Osteoblast (primary cell): ENCODE measurements at regions not wholly inside any gene's neighbourhood (a gene's known extent, or its start where the extent isn't known, plus 50 kb on each side); places are given as distances from the start of the nearest gene placed in this dataset.

Source experiments
- DNase-seq: peaks from one replicate; pipeline ENCODE4 v3.0.0; 2011; ENCODE audit warnings: low spot score, mixed read lengths; ENCODE audit not compliant: insufficient read length; ENCODE audit errors: missing footprints
- H2AFZ ChIP-seq: 2 replicates; pipeline ENCODE4 v1.6.0; 2011; ENCODE audit warnings: mild to moderate bottlenecking, low read length
- H3K27ac ChIP-seq: 2 replicates; pipeline ENCODE4 v1.5.1; 2011; ENCODE audit warnings: mild to moderate bottlenecking, low read depth, low read length, moderate library complexity
- H3K27me3 ChIP-seq: 2 replicates; pipeline ENCODE4 v1.6.0; 2012; ENCODE audit warnings: mild to moderate bottlenecking, control low read depth, inconsistent platforms, low read length, moderate library complexity; ENCODE audit not compliant: insufficient read depth
- H3K36me3 ChIP-seq: 2 replicates; pipeline ENCODE4 v1.5.1; 2011; ENCODE audit warnings: mild to moderate bottlenecking, low read length, control low read depth, moderate library complexity; ENCODE audit not compliant: insufficient read depth
- H3K4me1 ChIP-seq: 2 replicates; pipeline ENCODE4 v1.5.1; 2011; ENCODE audit warnings: mild to moderate bottlenecking, low read length, control low read depth, moderate library complexity; ENCODE audit not compliant: insufficient read depth
- H3K4me2 ChIP-seq: 2 replicates; pipeline ENCODE4 v1.6.0; 2011; ENCODE audit warnings: mild to moderate bottlenecking, low read length; ENCODE audit not compliant: insufficient read depth
- H3K4me3 ChIP-seq: fragments of 200-600 bp; sonication (generic); 3 replicates; pipeline ENCODE4 v1.5.1; 2012; ENCODE audit warnings: mild to moderate bottlenecking, low read length, inconsistent platforms; ENCODE audit not compliant: insufficient read depth
- H3K79me2 ChIP-seq: 2 replicates; pipeline ENCODE4 v1.6.0; 2012; ENCODE audit warnings: mild to moderate bottlenecking, low read length, control low read depth, inconsistent platforms; ENCODE audit not compliant: insufficient read depth
- H3K9me3 ChIP-seq: 2 replicates; pipeline ENCODE4 v1.5.1; 2011; ENCODE audit warnings: low read depth, low read length, control low read depth
- H4K20me1 ChIP-seq: 2 replicates; pipeline ENCODE4 v1.6.0; 2012; ENCODE audit warnings: mild to moderate bottlenecking, low read length, control low read depth; ENCODE audit not compliant: insufficient read depth
- CTCF ChIP-seq: IDR thresholded peaks from 2 replicates; pipeline ENCODE4 v1.5.1; 2011; ENCODE audit warnings: mild to moderate bottlenecking, low read depth, low read length, moderate library complexity; ENCODE audit errors: extremely low read depth

GRCh38 chr7:1341361-1342089, 108.9 kb downstream of the UNCX start:
- TF ChIP-seq CTCF: no peak
- DNase-seq: no peak
- Histone ChIP-seq H3K27ac (no peak overlapping the region), H4K20me1 (no peaks in the 10 kb centered on the region), H3K79me2 (no peaks in the 10 kb centered on the region), H3K36me3 (no peaks in the 10 kb centered on the region), H3K4me3 (no peak overlapping the region), H3K9me3 (no peaks in the 10 kb centered on the region), H3K4me1 (no peaks in the 10 kb centered on the region), H3K27me3 (peaks cover 4% of the 10 kb centered on the region), H3K4me2 (no peak overlapping the region), H2AFZ (no peak overlapping the region)

GRCh38 chr7:1342090-1342640, 109.5 kb downstream of the UNCX start:
- H3K9me3 ChIP-seq: no peaks in the 10 kb centered on the region
- no peak overlapping the region for H2AFZ ChIP-seq
- H3K4me1 ChIP-seq: no peaks in the 10 kb centered on the region
- H3K27me3 ChIP-seq: peaks cover 8% of the 10 kb centered on the region
- H3K79me2 ChIP-seq: no peaks in the 10 kb centered on the region
- H3K27ac ChIP-seq: no peak overlapping the region
- no peak overlapping the region for H3K4me3 ChIP-seq
- H3K4me2 ChIP-seq: no peak overlapping the region
- no peak for TF ChIP-seq CTCF
- no peak for DNase-seq
- H4K20me1 ChIP-seq: no peaks in the 10 kb centered on the region
- no peaks in the 10 kb centered on the region for H3K36me3 ChIP-seq

GRCh38 chr7:1343551-1343950, 110.9 kb downstream of the UNCX start:
- Histone ChIP-seq H3K9me3 (no peaks in the 10 kb centered on the region), H3K4me2 (no peak overlapping the region), H3K79me2 (no peaks in the 10 kb centered on the region), H2AFZ (no peak overlapping the region), H3K27me3 (peaks cover 8% of the 10 kb centered on the region), H3K27ac (no peak overlapping the region), H3K4me3 (no peak overlapping the region), H3K36me3 (no peaks in the 10 kb centered on the region), H4K20me1 (no peaks in the 10 kb centered on the region), H3K4me1 (no peaks in the 10 kb centered on the region)
- no peak for DNase-seq
- TF ChIP-seq CTCF: no peak

GRCh38 chr7:1344421-1344820, 111.7 kb downstream of the UNCX start:
- DNase-seq: no peak
- no peak for TF ChIP-seq CTCF
- H3K36me3 ChIP-seq: no peaks in the 10 kb centered on the region
- no peak overlapping the region for H3K4me3 ChIP-seq
- H3K9me3 ChIP-seq: no peaks in the 10 kb centered on the region
- H3K27ac ChIP-seq: no peak overlapping the region
- H3K79me2 ChIP-seq: no peaks in the 10 kb centered on the region
- no peaks in the 10 kb centered on the region for H3K4me1 ChIP-seq
- no peak overlapping the region for H2AFZ ChIP-seq
- no peaks in the 10 kb centered on the region for H4K20me1 ChIP-seq
- no peak overlapping the region for H3K4me2 ChIP-seq
- peaks cover 8% of the 10 kb centered on the region for H3K27me3 ChIP-seq
